Coronary artery (tissue), 2 donors: ENCODE measurements at regions not wholly inside any gene's neighbourhood (a gene's known extent, or its start where the extent isn't known, plus 50 kb on each side); places are given as distances from the start of the nearest gene placed in this dataset.

ENCODE experiments used
- DNase-seq: peaks from one replicate; pipeline ENCODE4 v3.0.0-alpha.2; 2017; ENCODE audit warnings: low spot score
- H3K27ac ChIP-seq, 2 donors: fragments of 200-600 bp; sonication (generic); one replicate each; pipeline ENCODE4 v1.5.1; 2016 to 2019
- H3K4me3 ChIP-seq: fragments of 200-600 bp; sonication (generic); 2 replicates; pipeline ENCODE4 v1.5.1; 2016; ENCODE audit warnings: mild to moderate bottlenecking, moderate library complexity
- TF ChIP-seq, protein P1 (sequence below): fragments of 200-600 bp; sonication (generic); IDR thresholded peaks from one replicate; pipeline ENCODE4 v1.5.1; 2019; ENCODE audit warnings: antibody characterized with exemption

DNA sequence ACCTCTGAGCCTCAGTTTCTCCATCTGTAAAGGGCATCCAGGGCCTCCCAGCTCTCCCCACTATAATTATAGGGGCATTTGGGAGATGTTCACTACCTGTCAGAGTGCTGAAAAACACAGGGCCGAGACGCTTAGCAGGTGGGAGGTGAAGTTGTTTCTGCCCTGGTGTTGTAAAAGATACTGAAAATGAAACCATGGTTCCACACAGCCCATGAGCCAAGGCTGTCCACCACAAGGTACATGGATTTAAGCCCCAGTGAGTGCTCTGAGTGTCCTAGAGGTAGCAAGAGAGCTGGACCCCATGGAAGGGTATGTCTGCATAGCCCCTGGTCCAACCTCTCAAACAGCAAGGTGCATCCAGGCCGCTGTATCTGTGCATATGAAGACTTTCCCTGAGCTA is 137.5 kb downstream of the C5orf15 start:
- no peak overlapping the region for H3K4me3 ChIP-seq

DNA sequence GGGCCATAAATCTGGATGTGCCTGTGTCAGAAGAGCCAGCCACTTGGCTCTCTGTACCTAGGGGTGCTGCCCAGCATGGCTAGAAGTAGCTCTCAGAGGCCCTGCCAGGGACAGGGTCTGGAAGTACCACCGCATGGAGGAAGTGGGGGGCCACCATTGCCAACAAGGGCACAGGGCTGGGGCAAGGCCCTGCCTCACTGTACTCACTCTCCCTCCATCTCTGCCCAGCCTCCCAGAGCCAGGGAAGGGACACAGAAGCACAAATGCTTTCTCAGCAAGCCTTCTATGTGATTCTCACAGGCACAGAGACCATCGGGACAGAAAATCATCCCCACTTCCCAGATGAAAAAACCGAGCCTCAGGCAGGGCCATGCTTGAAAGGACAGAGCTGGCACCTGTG is 138.1 kb downstream of the C5orf15 start:
- DNase-seq, result no peak
- Histone ChIP-seq H3K27ac (no peak overlapping the region), H3K4me3 (no peak overlapping the region)
- TF ChIP-seq, protein P1, sequence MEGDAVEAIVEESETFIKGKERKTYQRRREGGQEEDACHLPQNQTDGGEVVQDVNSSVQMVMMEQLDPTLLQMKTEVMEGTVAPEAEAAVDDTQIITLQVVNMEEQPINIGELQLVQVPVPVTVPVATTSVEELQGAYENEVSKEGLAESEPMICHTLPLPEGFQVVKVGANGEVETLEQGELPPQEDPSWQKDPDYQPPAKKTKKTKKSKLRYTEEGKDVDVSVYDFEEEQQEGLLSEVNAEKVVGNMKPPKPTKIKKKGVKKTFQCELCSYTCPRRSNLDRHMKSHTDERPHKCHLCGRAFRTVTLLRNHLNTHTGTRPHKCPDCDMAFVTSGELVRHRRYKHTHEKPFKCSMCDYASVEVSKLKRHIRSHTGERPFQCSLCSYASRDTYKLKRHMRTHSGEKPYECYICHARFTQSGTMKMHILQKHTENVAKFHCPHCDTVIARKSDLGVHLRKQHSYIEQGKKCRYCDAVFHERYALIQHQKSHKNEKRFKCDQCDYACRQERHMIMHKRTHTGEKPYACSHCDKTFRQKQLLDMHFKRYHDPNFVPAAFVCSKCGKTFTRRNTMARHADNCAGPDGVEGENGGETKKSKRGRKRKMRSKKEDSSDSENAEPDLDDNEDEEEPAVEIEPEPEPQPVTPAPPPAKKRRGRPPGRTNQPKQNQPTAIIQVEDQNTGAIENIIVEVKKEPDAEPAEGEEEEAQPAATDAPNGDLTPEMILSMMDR, result no peak

More for the DNA sequence above, 137.5 kb downstream of the C5orf15 start:
- TF ChIP-seq, protein P1, result no peak
- DNase-seq, result no peak
- no peak overlapping the region for H3K27ac ChIP-seq

DNA sequence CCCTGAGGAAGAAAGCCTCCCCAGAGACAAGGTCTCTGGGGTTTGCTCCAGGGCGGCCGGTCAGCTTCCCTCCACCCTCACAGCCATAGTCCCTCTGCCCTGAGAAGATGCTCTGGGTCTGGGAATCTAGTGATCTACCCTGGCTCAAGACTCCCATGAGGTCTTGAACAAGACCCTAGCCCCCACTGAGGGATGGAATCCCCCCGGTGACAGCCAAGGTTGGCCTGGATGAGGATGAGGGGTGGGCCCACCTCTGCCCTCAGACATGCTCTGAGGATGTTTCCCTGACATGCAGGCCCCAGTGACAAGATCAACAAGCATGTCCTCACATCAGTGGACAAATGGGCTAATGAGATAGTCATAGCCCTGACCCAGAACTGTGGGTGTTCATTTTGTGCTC is 138.6 kb downstream of the C5orf15 start:
- DNase-seq, result no peak
- Histone ChIP-seq H3K27ac (no peak overlapping the region), H3K4me3 (no peak overlapping the region)
- TF ChIP-seq, protein P1, result no peak

DNA sequence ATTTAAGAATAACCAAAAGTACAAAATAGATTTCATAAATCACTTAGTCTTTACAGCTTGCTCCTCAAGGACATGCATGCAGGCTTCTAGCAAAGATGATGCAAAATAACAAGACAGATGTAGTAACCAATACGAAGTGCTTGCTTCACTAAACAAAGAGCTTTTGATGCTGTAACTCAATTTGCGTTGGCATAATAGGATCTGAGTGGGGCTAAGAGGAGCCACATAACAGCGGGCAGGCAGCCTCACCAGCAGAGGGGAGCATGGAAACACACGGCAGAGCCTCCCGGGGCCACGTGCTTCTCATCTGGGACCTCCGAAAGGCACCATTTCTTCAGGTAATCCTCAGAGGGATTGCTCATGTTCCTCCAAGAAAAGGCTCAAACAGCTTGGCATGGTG is 139.7 kb downstream of the C5orf15 start:
- H3K4me3 ChIP-seq, result no peak overlapping the region
- H3K27ac ChIP-seq, result no peak overlapping the region
- TF ChIP-seq, protein P1, result no peak
- no peak for DNase-seq

DNA sequence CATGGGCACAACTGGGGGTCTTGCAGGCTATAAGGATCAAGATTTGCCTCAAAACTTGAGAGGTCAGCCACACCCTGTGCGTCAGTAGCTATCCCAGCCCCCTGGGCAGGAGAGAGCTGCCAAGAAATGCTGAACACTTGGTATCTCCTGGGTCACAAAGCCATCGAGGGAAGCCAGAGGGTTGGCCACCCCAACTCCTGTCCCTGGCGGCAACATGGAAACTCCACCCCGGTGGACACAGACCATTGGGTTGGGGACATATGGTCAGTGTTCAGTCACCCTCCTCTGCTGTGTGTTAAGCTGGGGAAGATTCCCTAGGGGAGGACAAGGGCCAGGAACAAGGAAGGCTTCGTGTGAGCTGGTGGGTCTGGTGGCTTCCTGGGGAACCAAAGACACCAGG is 140.6 kb downstream of the C5orf15 start:
- Histone ChIP-seq H3K4me3 (no peak overlapping the region), H3K27ac (no peak overlapping the region)
- TF ChIP-seq, protein P1, result no peak
- DNase-seq, result no peak

DNA sequence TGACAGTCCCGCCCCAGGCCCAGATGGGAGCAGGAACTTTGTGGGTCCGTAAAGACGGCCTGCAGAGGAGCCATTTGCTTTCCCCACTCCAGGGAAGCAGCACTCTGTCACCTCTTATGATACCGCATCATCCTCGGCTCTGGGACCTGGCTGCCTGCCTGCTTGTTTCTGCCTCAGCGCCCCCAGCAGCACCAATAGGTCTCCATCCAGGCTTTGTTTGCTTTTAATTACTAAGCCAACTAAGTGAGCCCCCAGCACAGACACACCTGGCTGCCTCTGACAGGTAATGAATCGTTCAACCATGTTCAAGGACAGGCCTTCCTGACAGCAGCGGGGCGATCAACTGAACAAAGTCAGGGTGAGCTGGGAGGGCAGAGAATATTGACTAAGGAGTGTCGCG is 141.4 kb downstream of the C5orf15 start:
- TF ChIP-seq, protein P1, result no peak
- DNase-seq, result no peak
- no peak overlapping the region for H3K27ac ChIP-seq
- H3K4me3 ChIP-seq, result no peak overlapping the region

DNA sequence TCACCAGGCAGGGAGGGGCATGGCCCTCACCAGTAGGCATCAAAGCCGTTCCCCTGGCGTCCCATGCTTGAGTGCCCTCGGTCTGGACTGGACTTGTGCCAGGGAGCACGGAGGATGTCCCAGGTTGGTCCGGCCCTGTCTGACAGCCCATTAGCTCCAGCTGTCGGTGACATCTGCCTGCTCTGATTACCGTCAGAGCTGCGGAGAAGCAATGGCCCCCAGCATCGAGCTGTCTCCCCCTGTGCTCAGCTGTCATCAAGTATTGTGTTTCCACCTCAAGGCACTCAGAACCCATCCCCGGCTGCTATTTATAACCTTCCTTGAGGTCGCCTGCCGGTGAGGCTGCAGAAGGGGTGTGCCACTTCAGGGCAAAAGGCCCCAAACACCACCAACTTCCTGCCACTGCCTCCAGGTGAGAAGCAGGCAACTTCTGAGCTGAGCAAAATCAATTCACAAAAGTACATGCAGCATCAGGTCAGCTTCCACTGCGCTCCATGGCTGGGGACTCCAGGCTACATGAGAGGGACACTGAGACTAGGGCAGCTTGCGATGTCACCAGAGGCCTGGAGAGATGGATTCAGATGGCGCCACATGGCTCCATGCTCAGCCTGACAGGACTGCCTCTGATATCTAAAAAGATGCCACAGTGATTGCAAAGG is 142.7 kb downstream of the C5orf15 start:
- TF ChIP-seq, protein P1, result no peak
- Histone ChIP-seq H3K27ac (no peak overlapping the region), H3K4me3 (no peak overlapping the region)
- no peak for DNase-seq
